GM21528 (cell line): ENCODE measurements at regions not wholly inside any gene's neighbourhood (a gene's known extent, or its start where the extent isn't known, plus 50 kb on each side); places are given as distances from the start of the nearest gene placed in this dataset.
"Not testable (repeated sequence)": the region's sequence is repeated elsewhere in the genome, so short reads cannot be mapped to it uniquely, and the experiment has no call there.

ENCODE experiments used
- ATAC-seq: cut with Tn5 transposase; IDR thresholded peaks from one replicate; pipeline ENCODE4 v1.9.1; 2021; ENCODE audit warnings: mild to moderate bottlenecking, moderate library complexity; ENCODE audit not compliant: unreplicated experiment, low FRiP score

GRCh38 chr2:87525497-87525991 lies 222.3 kb upstream of the PLGLB2 start:
- not testable (repeated sequence) for ATAC-seq

GRCh38 chr2:87526258-87526657 lies 221.6 kb upstream of the PLGLB2 start:
- not testable (repeated sequence) for ATAC-seq

GRCh38 chr2:87531968-87532715 lies 215.7 kb upstream of the PLGLB2 start:
- not testable (repeated sequence) for ATAC-seq

- not testable (repeated sequence) for ATAC-seq
Measured at GRCh38 chr2:87533390-87534272, 214.3 kb upstream of the PLGLB2 start.

GRCh38 chr2:87534273-87534889 lies 213.5 kb upstream of the PLGLB2 start:
- ATAC-seq: not testable (repeated sequence)

GRCh38 chr2:87536427-87536826 lies 211.5 kb upstream of the PLGLB2 start:
- ATAC-seq: not testable (repeated sequence)

- not testable (repeated sequence) for ATAC-seq
Measured at GRCh38 chr2:87537251-87537671, 210.6 kb upstream of the PLGLB2 start.

GRCh38 chr2:87538268-87538667 lies 209.6 kb upstream of the PLGLB2 start:
- not testable (repeated sequence) for ATAC-seq

- not testable (repeated sequence) for ATAC-seq
Measured at GRCh38 chr2:87539151-87539943, 208.5 kb upstream of the PLGLB2 start.

- not testable (repeated sequence) for ATAC-seq
Measured at GRCh38 chr2:87540242-87540641, 207.6 kb upstream of the PLGLB2 start.

GRCh38 chr2:87542599-87543174 lies 205.2 kb upstream of the PLGLB2 start:
- not testable (repeated sequence) for ATAC-seq

GRCh38 chr2:87543797-87544196 lies 204.1 kb upstream of the PLGLB2 start:
- not testable (repeated sequence) for ATAC-seq

- ATAC-seq: not testable (repeated sequence)
Measured at GRCh38 chr2:87547106-87547505, 200.8 kb upstream of the PLGLB2 start.

GRCh38 chr2:87547966-87548365 lies 199.9 kb upstream of the PLGLB2 start:
- ATAC-seq: not testable (repeated sequence)

- ATAC-seq: not testable (repeated sequence)
Measured at GRCh38 chr2:87548681-87549536, 199.0 kb upstream of the PLGLB2 start.

- not testable (repeated sequence) for ATAC-seq
Measured at GRCh38 chr2:87549561-87550202, 198.2 kb upstream of the PLGLB2 start.

GRCh38 chr2:87554678-87555077 lies 193.2 kb upstream of the PLGLB2 start:
- ATAC-seq: not testable (repeated sequence)

- ATAC-seq: not testable (repeated sequence)
Measured at GRCh38 chr2:87555082-87555481, 192.8 kb upstream of the PLGLB2 start.
